Endothelial cell of umbilical vein (primary cell): ENCODE measurements at regions not wholly inside any gene's neighbourhood (a gene's known extent, or its start where the extent isn't known, plus 50 kb on each side); places are given as distances from the start of the nearest gene placed in this dataset.

Source experiments
- BruUV-seq: library from RNA; stranded (reverse); fragments of 400-500 nt; replicated peaks from 2 replicates; lab custom pipeline; 2021; lab: Mats Ljungman, UMichigan
- CTCF ChIA-PET: fragments of 300-600, 350-600 bp; sonication (Branson Sonifier 250); formaldehyde crosslinking; loops from one replicate; lab custom pipeline; 2021; ENCODE audit warnings: antibody characterized with exemption, inconsistent platforms; lab: Charles Lee
- POLR2A ChIA-PET: fragments of 300-600, 350-600 bp; sonication (Branson Sonifier 250); formaldehyde crosslinking; loops from one replicate; lab custom pipeline; 2021; ENCODE audit warnings: antibody characterized with exemption, inconsistent platforms; lab: Charles Lee
- DNase-seq: peaks from one replicate; pipeline ENCODE4 v3.0.0-alpha.2; 2011; ENCODE audit warnings: low read depth, low spot score
- FAIRE-seq: peaks from 2 replicates; lab custom pipeline; 2011; peaks lifted over from hg19 to GRCh38; lab: Jason Lieb, UNC
- H2AFZ ChIP-seq: 2 replicates; pipeline ENCODE4 v1.6.0; 2012; ENCODE audit warnings: low read depth, low read length, control low read depth, inconsistent platforms
- H3K27ac ChIP-seq: 2 replicates; pipeline ENCODE4 v1.5.1; 2011; ENCODE audit warnings: low read depth, mild to moderate bottlenecking, control low read depth, low read length, moderate library complexity; ENCODE audit not compliant: insufficient read depth
- H3K27me3 ChIP-seq, 2 experiments: 2 replicates each; pipeline versions ENCODE4 v1.6.0 to v1.6.1; 2011; ENCODE audit warnings: low read length in 2 of 2, mixed read lengths in 1 of 2; ENCODE audit not compliant: control insufficient read depth in 2 of 2, insufficient read depth in 2 of 2
- H3K36me3 ChIP-seq, 2 experiments: 2 replicates in 1 of 2; 3 replicates in 1 of 2; pipeline ENCODE4 v1.5.1; 2011; ENCODE audit warnings: low read length in 2 of 2, mild to moderate bottlenecking in 1 of 2, moderate library complexity in 1 of 2; ENCODE audit not compliant: control insufficient read depth in 2 of 2, insufficient read depth in 2 of 2; ENCODE audit errors: extremely low read depth in 1 of 2
- H3K4me1 ChIP-seq: 3 replicates; pipeline ENCODE4 v1.5.1; 2011; ENCODE audit warnings: mild to moderate bottlenecking, low read length; ENCODE audit not compliant: control insufficient read depth, insufficient read depth; ENCODE audit errors: extremely low read depth
- H3K4me2 ChIP-seq: 2 replicates; pipeline ENCODE4 v1.6.1; 2011; ENCODE audit warnings: low read length, control low read depth, mixed read lengths; ENCODE audit not compliant: insufficient read depth
- H3K4me3 ChIP-seq, 3 experiments: fragments of 200-600 bp in 1 of 3; sonication (generic), shearing (Covaris generic) in 1 of 3; replicated peaks in 1 of 3; 2 replicates each; pipeline ENCODE4 v1.5.1; 2011 to 2016; ENCODE audit warnings: control low read depth in 3 of 3, low read length in 3 of 3, mild to moderate bottlenecking in 2 of 3, inconsistent platforms in 1 of 3, low read depth in 1 of 3, moderate library complexity in 1 of 3; ENCODE audit not compliant: insufficient read depth in 1 of 3
- H3K79me2 ChIP-seq: 2 replicates; pipeline ENCODE4 v1.6.0; 2012; ENCODE audit warnings: low read length, inconsistent platforms; ENCODE audit not compliant: control insufficient read depth, insufficient read depth
- H3K9ac ChIP-seq: replicated peaks from 2 replicates; pipeline ENCODE3; 2011; ENCODE audit warnings: low read length, control low read depth; ENCODE audit not compliant: insufficient read depth; ENCODE audit errors: extremely low read depth
- H3K9me1 ChIP-seq: replicated peaks from 3 replicates; pipeline ENCODE4 v1.6.0; 2011; ENCODE audit warnings: mild to moderate bottlenecking, low read length; ENCODE audit not compliant: control insufficient read depth, insufficient read depth; ENCODE audit errors: extremely low read depth
- H3K9me3 ChIP-seq: replicated peaks from 2 replicates; pipeline ENCODE4 v1.5.1; 2012; ENCODE audit warnings: low read length, inconsistent platforms; ENCODE audit not compliant: control insufficient read depth, insufficient read depth
- H4K20me1 ChIP-seq: replicated peaks from 2 replicates; pipeline ENCODE3; 2011; ENCODE audit warnings: mild to moderate bottlenecking, low read length; ENCODE audit not compliant: control insufficient read depth, insufficient read depth; ENCODE audit errors: extremely low read depth
- CTCF ChIP-seq, 2 donors: IDR thresholded peaks; 1 replicate in 1 of 2; 2 replicates in 1 of 2; pipeline ENCODE4 v1.5.1; 2011; ENCODE audit warnings: low read length in 2 of 2, mild to moderate bottlenecking in 2 of 2, moderate library complexity in 2 of 2, control low read depth in 1 of 2, inconsistent platforms in 1 of 2, low read depth in 1 of 2; ENCODE audit not compliant: insufficient read depth in 1 of 2; ENCODE audit errors: extremely low read depth in 1 of 2
- EZH2 ChIP-seq: IDR thresholded peaks from 2 replicates; pipeline ENCODE4 v1.6.1; 2012; ENCODE audit warnings: borderline replicate concordance, low read depth, mild to moderate bottlenecking, moderate library complexity, low read length, inconsistent platforms; ENCODE audit not compliant: severe bottlenecking
- FOS ChIP-seq: IDR thresholded peaks from 2 replicates; pipeline ENCODE4 v1.6.1; 2011; ENCODE audit warnings: mild to moderate bottlenecking, low read length, moderate library complexity, borderline replicate concordance; ENCODE audit not compliant: insufficient read depth
- GATA2 ChIP-seq: IDR thresholded peaks from 2 replicates; pipeline ENCODE4 v1.7.0; 2011; ENCODE audit warnings: low read depth, mild to moderate bottlenecking, moderate library complexity, mixed read lengths, low read length; ENCODE audit not compliant: insufficient read length, insufficient read depth
- JUN ChIP-seq: IDR thresholded peaks from 2 replicates; pipeline ENCODE4 v1.6.1; 2011; ENCODE audit warnings: borderline replicate concordance, low read depth; ENCODE audit not compliant: insufficient read length, insufficient read depth
- MAX ChIP-seq: IDR thresholded peaks from 2 replicates; pipeline ENCODE4 v1.6.1; 2011; ENCODE audit not compliant: insufficient read depth, insufficient read length
- MYC ChIP-seq: IDR thresholded peaks from one replicate; pipeline ENCODE4 v1.6.1; 2011; ENCODE audit warnings: mild to moderate bottlenecking, low read depth, low read length
- POLR2A ChIP-seq: IDR thresholded peaks from 2 replicates; pipeline ENCODE4 v1.6.1; 2012; ENCODE audit warnings: low read depth, mild to moderate bottlenecking, control low read depth, low read length
- POLR2AphosphoS5 ChIP-seq: IDR thresholded peaks from 2 replicates; pipeline ENCODE4 v1.6.1; 2012; ENCODE audit warnings: low read depth, mild to moderate bottlenecking, control low read depth, low read length, moderate library complexity; ENCODE audit not compliant: insufficient read depth
- dilution Hi-C: fragments of 300-500 bp; cut with MboI; formaldehyde crosslinking; loops from one replicate; pipeline ENCODE4 v1.15.0; 2019; ENCODE audit warnings: low sequenced_read_pairs; ENCODE audit not compliant: extremely low pct_ligation_motif_present
- intact Hi-C: fragments of 100-400 bp; cut with micrococcal nuclease; formaldehyde crosslinking; loops from one replicate; pipeline ENCODE4 v1.10.0; 2022

- DNase-seq (no peak), FAIRE-seq (no peak)
- no peak overlapping the region for H3K4me3 ChIP-seq
- H3K36me3 ChIP-seq = no peaks in the 10 kb centered on the region
- no peak overlapping the region for H3K27ac ChIP-seq
- H3K27me3 ChIP-seq = no peaks in the 10 kb centered on the region
- intact Hi-C loops (no loop called here), dilution Hi-C loops (no loop called here)
- no peak overlapping the region for H3K4me2 ChIP-seq
- H2AFZ ChIP-seq = no peak overlapping the region
- no peaks in the 10 kb centered on the region for H3K79me2 ChIP-seq
- H3K9ac ChIP-seq = no peak overlapping the region
- no peak for TF ChIP-seq CTCF (IDR thresholded peaks at IDR 0.05; ENCODE audit: extremely low read depth in 1 of 2, insufficient read depth in 1 of 2, low read depth in 1 of 2, low read length in 2 of 2)
- no peak for TF ChIP-seq EZH2
- no peak for TF ChIP-seq JUN
- TF ChIP-seq MAX = no peak
- no peak for TF ChIP-seq FOS
- no peak for TF ChIP-seq MYC
- TF ChIP-seq GATA2 = no peak
- TF ChIP-seq POLR2A = no peak
- TF ChIP-seq POLR2AphosphoS5 = no peak
- no peaks in the 10 kb centered on the region for H3K9me1 ChIP-seq
- H3K9me3 ChIP-seq = no peaks in the 10 kb centered on the region
- no TSS peak for BruUV-seq
- H4K20me1 ChIP-seq = no peaks in the 10 kb centered on the region
- H3K4me1 ChIP-seq = peaks cover 3% of the 10 kb centered on the region
- ChIA-PET CTCF (no interaction called here), POLR2A (no interaction called here)
Measured at GRCh38 chr1:87765057-87765680, 436.5 kb downstream of the LMO4 start.
